Lung (tissue), 11 donors: ENCODE measurements at regions not wholly inside any gene's neighbourhood (a gene's known extent, or its start where the extent isn't known, plus 50 kb on each side); places are given as distances from the start of the nearest gene placed in this dataset.

ENCODE experiments used
- ATAC-seq: fragments of 200-7000 bp; cut with Tn5 transposase; one replicate; pipeline ENCODE4 v1.9.1; 2020; ENCODE audit warnings: moderate number of reproducible peaks; ENCODE audit not compliant: insufficient read depth, low FRiP score
- DNase-seq, 3 donors: peaks; one replicate each; pipeline ENCODE4 v3.0.0-alpha.2; 2013 to 2017
- H3K27ac ChIP-seq, 2 donors: one replicate each; pipeline ENCODE4 v1.5.1; 2013; ENCODE audit warnings: mild to moderate bottlenecking in 2 of 2, moderate library complexity in 2 of 2, control low read depth in 1 of 2, inconsistent platforms in 1 of 2, low read depth in 1 of 2, low read length in 1 of 2
- H3K27me3 ChIP-seq, 3 donors: one replicate each; pipeline ENCODE4 v1.5.1; 2013; ENCODE audit warnings: low read length in 2 of 3; ENCODE audit not compliant: control insufficient read depth in 3 of 3, insufficient read depth in 3 of 3
- H3K36me3 ChIP-seq, 4 donors: one replicate each; pipeline ENCODE4 v1.5.1; 2013; ENCODE audit warnings: low read length in 4 of 4, mild to moderate bottlenecking in 1 of 4, moderate library complexity in 1 of 4; ENCODE audit not compliant: control insufficient read depth in 4 of 4, insufficient read depth in 4 of 4
- H3K4me1 ChIP-seq, 5 donors: one replicate each; pipeline ENCODE4 v1.5.1; 2013; ENCODE audit warnings: low read length in 5 of 5, mild to moderate bottlenecking in 2 of 5, moderate library complexity in 1 of 5; ENCODE audit not compliant: control insufficient read depth in 5 of 5, insufficient read depth in 5 of 5
- H3K4me3 ChIP-seq: one replicate; pipeline ENCODE4 v1.5.1; 2013; ENCODE audit warnings: mild to moderate bottlenecking, control low read depth, moderate library complexity
- H3K9ac ChIP-seq, 2 donors: one replicate each; pipeline ENCODE4 v1.5.1; 2013; ENCODE audit warnings: low read length in 2 of 2, control low read depth in 1 of 2; ENCODE audit not compliant: insufficient read depth in 1 of 2
- H3K9me3 ChIP-seq, 4 donors: one replicate each; pipeline ENCODE4 v1.5.1; 2013; ENCODE audit warnings: low read length in 3 of 4, mild to moderate bottlenecking in 1 of 4, moderate library complexity in 1 of 4; ENCODE audit not compliant: control insufficient read depth in 4 of 4, insufficient read depth in 3 of 4
- CTCF ChIP-seq: IDR thresholded peaks from 2 replicates; pipeline ENCODE4 v1.5.1; 2012; ENCODE audit warnings: mild to moderate bottlenecking; ENCODE audit errors: control extremely low read depth, extremely low read depth
- WGBS, 2 donors: extraction: QIAGEN DNeasy Blood & Tissue Kit; methylation state at CpG; one replicate each; pipeline ENCODE4 v1.1.7; 2013; 5-methylcytosine and 5-hydroxymethylcytosine counted together
- donor health status: control.
- donor health status: control.
- donor health status: Bipolar disorder and iron deficiency.
- donor health status: healthy.
- donor health status: DM: yes; HTN: yes; CAD: no.

- ATAC-seq (no peak), DNase-seq (no peak)
- Histone ChIP-seq H3K27ac (no peak overlapping the region), H3K9me3 (no peaks in the 10 kb centered on the region), H3K4me3 (no peak overlapping the region), H3K27me3 (no peaks in the 10 kb centered on the region), H3K9ac (no peak overlapping the region), H3K36me3 (no peaks in the 10 kb centered on the region), H3K4me1 (peaks cover 0 to 30% (median 10%) of the 10 kb centered on the region in 5 donors)
- TF ChIP-seq CTCF: no peak
- 90 to 93% methylated on average over 1 of the region's 1 CpG for WGBS, 2 donors
These were observed 377.9 kb downstream of the ENC1 start for GRCh38 chr5:74262544-74263207.

- Histone ChIP-seq H3K27me3 (no peaks in the 10 kb centered on the region), H3K9ac (no peak overlapping the region), H3K36me3 (no peaks in the 10 kb centered on the region), H3K4me1 (peaks cover 3 to 38% (median 16%) of the 10 kb centered on the region in 5 donors), H3K4me3 (no peak overlapping the region), H3K27ac (no peak overlapping the region), H3K9me3 (no peaks in the 10 kb centered on the region)
- DNase-seq (peak; percentile 68 to 90 (median 87)), ATAC-seq (no peak)
- 81 to 83% methylated on average over 3 of the region's 3 CpGs for WGBS, 2 donors
- no peak for TF ChIP-seq CTCF
These were observed 378.7 kb downstream of the ENC1 start for GRCh38 chr5:74261866-74262265.

DNA sequence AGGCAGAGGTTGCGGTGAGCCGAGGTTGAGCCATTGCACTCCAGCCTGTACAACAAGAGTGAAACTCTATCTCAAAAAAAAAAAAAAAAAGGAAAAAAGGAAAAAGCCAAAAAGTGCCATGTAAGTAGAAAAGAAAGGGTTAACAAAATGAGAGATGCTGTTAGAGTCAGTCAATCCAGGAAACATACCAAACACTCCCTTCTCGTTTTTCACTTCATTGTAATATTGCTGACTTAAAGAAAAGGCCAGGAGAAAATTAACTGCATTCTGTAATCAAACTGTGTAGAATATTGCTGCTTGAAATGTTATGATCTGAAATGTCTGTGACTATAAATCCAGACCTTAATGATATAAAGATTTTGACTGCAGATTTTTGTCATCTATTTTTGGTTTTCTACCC is 379.1 kb downstream of the ENC1 start:
- H3K4me1 ChIP-seq: peaks cover 3 to 39% (median 19%) of the 10 kb centered on the region in 5 donors
- no peak overlapping the region for H3K9ac ChIP-seq
- no peak overlapping the region for H3K4me3 ChIP-seq
- no peaks in the 10 kb centered on the region for H3K27me3 ChIP-seq
- H3K9me3 ChIP-seq: no peaks in the 10 kb centered on the region
- WGBS, 2 donors: 58 to 62% methylated on average over 3 of the region's 3 CpGs
- H3K36me3 ChIP-seq: no peaks in the 10 kb centered on the region
- H3K27ac ChIP-seq: no peak overlapping the region
- no peak for ATAC-seq
- TF ChIP-seq CTCF: no peak
- peak in 2 of 3 donors; percentile 69 to 74 for DNase-seq

DNA sequence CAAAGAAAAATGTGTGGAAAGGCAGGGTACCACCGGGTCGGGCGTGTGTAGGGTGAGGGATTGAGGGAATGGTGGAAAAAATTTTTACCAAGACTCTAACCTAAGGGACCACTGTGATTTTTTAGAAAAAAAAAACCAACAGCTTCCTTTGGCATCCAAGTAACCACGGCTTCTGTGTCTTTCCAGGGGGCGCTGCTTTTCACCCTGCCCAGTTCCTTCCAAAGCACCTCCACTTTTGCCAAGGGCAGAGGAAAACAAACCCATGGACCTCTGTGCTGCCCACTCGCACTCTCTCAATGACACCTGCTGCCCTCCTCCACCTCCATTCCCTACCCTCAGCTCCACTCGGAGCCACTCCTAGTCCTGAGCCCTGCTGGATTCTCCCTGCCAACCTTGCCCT is 381.0 kb downstream of the ENC1 start:
- H3K4me1 ChIP-seq: peaks cover 3 to 39% (median 19%) of the 10 kb centered on the region in 5 donors
- H3K27me3 ChIP-seq: no peaks in the 10 kb centered on the region
- H3K27ac ChIP-seq: no peak overlapping the region
- H3K9ac ChIP-seq: no peak overlapping the region
- no peaks in the 10 kb centered on the region for H3K9me3 ChIP-seq
- H3K4me3 ChIP-seq: no peak overlapping the region
- TF ChIP-seq CTCF: no peak
- no peaks in the 10 kb centered on the region for H3K36me3 ChIP-seq
- ATAC-seq (no peak), DNase-seq (no peak)
- WGBS, 2 donors: 96 to 97% methylated on average over 7 of the region's 7 CpGs
